PC-3 (cell line): ENCODE measurements at regions not wholly inside any gene's neighbourhood (a gene's known extent, or its start where the extent isn't known, plus 50 kb on each side); places are given as distances from the start of the nearest gene placed in this dataset.

Experiments
- CTCF ChIP-seq: fragments of 300-600 bp; sonication (generic); conservative IDR thresholded peaks from 2 replicates; pipeline ENCODE4 v1.5.1; 2017; ENCODE audit warnings: antibody characterized with exemption, low read depth, mild to moderate bottlenecking, low read length
- EZH2 ChIP-seq: fragments of 300-600 bp; sonication (generic); IDR thresholded peaks from one replicate; pipeline ENCODE4 v1.6.1; 2017; ENCODE audit warnings: antibody characterized with exemption, mild to moderate bottlenecking, low read length; ENCODE audit not compliant: unreplicated experiment
- EZH2phosphoT487 ChIP-seq: fragments of 300-600 bp; sonication (generic); IDR thresholded peaks from 2 replicates; pipeline ENCODE4 v1.6.1; 2018; ENCODE audit warnings: mild to moderate bottlenecking, antibody characterized with exemption, low read length, borderline replicate concordance

- TF ChIP-seq EZH2 (no peak), CTCF (no peak), EZH2phosphoT487 (no peak)
These were observed 830.4 kb upstream of the RGS18 start for GRCh38 chr1:191327868-191328267.
